ENCODE measurements at regions not wholly inside any gene's neighbourhood (a gene's known extent, or its start where the extent isn't known, plus 50 kb on each side); places are given as distances from the start of the nearest gene placed in this dataset.
A peak's percentile ranks its signal among the peaks of the same experiment; 100 is the strongest.

DNA sequence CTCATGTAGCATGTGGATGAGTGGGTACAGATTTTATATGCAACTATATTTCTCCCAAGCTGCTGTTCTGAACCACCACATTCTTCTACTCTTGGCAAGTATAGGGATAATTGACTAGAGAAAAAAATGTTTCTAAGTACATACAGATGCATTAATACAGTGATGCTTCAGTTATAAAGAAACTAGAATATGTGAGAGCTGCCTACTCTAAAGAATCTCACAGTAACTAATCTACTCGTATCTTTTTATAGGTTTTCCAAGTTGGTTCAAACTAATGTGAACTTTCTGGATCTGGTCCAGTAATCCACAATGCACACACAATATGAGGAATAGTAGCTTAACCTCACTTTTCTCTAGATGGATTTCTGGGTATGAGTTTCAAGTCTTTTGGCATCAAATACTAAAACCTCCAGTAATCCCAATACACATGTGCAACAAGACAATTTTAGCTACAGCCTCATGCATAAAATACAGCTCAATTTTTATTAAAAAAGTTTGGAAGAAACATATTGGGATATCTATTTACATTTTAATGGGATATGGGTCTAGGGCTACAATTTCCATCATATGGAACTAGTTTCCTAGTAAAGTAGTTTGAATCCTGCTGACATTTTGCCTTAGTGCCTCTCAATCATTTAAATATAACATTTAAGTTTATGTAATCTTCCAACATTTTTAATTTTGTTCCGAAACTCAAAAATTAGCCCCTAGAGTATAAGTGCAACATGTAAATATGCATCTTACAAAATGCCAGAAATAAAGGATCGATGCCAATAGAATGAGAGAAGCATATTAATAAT, 2209.7 kb downstream of the LRRC4C start:
- 67 to 77% (median 75%) methylated on average over 3 of the region's 3 CpGs for WGBS, 5 donors
- no peak overlapping the region for H3K27ac ChIP-seq
- DNase-seq = peak in 1 of 2 donors; percentile 6
- peaks cover 0 to 11% (median 2%) of the 10 kb centered on the region in 4 donors for H3K9me3 ChIP-seq
- H3K4me3 ChIP-seq = no peak overlapping the region
- H3K36me3 ChIP-seq = no peaks in the 10 kb centered on the region
- H3K4me1 ChIP-seq = no peaks in the 10 kb centered on the region
- intact Hi-C loops (cut with DNase I; ENCODE audit: low total_unique reads) = no loop called here
- no peak for TF ChIP-seq POLR2A (IDR thresholded peaks at IDR 0.05)
- no peak for TF ChIP-seq POLR2AphosphoS5 (IDR thresholded peaks at IDR 0.05)
- no peak for TF ChIP-seq EP300 (IDR thresholded peaks at IDR 0.05)
- TF ChIP-seq, protein P1, sequence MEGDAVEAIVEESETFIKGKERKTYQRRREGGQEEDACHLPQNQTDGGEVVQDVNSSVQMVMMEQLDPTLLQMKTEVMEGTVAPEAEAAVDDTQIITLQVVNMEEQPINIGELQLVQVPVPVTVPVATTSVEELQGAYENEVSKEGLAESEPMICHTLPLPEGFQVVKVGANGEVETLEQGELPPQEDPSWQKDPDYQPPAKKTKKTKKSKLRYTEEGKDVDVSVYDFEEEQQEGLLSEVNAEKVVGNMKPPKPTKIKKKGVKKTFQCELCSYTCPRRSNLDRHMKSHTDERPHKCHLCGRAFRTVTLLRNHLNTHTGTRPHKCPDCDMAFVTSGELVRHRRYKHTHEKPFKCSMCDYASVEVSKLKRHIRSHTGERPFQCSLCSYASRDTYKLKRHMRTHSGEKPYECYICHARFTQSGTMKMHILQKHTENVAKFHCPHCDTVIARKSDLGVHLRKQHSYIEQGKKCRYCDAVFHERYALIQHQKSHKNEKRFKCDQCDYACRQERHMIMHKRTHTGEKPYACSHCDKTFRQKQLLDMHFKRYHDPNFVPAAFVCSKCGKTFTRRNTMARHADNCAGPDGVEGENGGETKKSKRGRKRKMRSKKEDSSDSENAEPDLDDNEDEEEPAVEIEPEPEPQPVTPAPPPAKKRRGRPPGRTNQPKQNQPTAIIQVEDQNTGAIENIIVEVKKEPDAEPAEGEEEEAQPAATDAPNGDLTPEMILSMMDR (IDR thresholded peaks at IDR 0.05) = no peak
- H3K27me3 ChIP-seq = no peaks in the 10 kb centered on the region

DNA sequence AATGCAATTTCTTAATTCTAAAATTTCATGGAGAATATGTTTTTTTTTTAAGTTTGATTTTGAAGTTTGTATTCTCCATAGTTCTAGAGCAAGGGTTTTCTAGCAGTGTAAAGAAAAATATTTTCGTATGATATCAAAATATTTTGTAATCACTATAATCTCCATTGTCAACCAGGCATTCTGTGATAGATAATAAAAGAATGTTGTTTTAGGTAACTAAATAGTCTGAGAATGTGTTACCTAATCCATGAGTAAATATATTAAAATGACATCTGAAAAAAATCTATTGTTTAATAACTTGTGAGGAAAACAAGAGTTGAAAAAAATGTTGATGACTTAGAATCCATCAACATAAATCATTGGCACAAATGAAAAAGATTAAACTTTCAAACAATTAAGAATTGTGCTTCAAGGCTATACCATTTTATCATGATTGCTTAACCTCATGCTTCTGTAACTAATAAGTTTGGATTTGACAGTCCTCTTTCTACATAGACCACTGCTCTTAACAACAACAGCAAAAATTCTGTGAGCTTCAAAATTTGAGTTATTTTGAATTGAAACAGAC, 2211.8 kb downstream of the LRRC4C start:
- no peak overlapping the region for H3K27ac ChIP-seq
- peaks cover 0 to 11% (median 0%) of the 10 kb centered on the region in 4 donors for H3K9me3 ChIP-seq
- no peaks in the 10 kb centered on the region for H3K27me3 ChIP-seq
- intact Hi-C loops (cut with DNase I; ENCODE audit: low total_unique reads) = no loop called here
- H3K36me3 ChIP-seq = no peaks in the 10 kb centered on the region
- no peak overlapping the region for H3K4me3 ChIP-seq
- TF ChIP-seq POLR2AphosphoS5 (IDR thresholded peaks at IDR 0.05) (no peak), EP300 (IDR thresholded peaks at IDR 0.05) (no peak), POLR2A (IDR thresholded peaks at IDR 0.05) (no peak)
- TF ChIP-seq, protein P1 (IDR thresholded peaks at IDR 0.05) = no peak
- no peak for DNase-seq
- no peaks in the 10 kb centered on the region for H3K4me1 ChIP-seq
- 25 to 64% (median 45%) methylated on average over 1 of the region's 1 CpG for WGBS, 5 donors

DNA sequence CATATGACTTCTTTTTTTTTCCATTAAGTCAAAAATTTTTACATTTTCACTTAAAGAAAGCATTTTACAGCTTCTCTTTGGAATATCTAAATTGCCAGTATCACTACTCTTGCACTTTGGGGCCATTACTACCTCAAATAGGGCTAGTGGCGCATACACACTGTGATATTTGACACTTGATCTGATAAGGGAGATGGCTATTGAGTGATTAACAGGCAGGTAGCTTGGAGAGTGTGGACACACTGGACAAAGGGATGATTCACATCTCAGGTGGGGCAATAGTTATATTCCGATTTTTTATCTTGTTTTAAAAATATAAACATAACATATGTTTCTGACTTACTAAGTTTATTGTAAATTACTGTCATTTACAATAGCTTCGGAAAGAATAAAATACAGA, 2219.9 kb downstream of the LRRC4C start:
- peaks cover 0 to under 1% (median 0%) of the 10 kb centered on the region in 4 donors for H3K9me3 ChIP-seq
- no peak for TF ChIP-seq POLR2A (IDR thresholded peaks at IDR 0.05)
- TF ChIP-seq, protein P1 (IDR thresholded peaks at IDR 0.05) = no peak
- no peak for TF ChIP-seq POLR2AphosphoS5 (IDR thresholded peaks at IDR 0.05)
- no peak for TF ChIP-seq EP300 (IDR thresholded peaks at IDR 0.05)
- H3K4me3 ChIP-seq = no peak overlapping the region
- H3K36me3 ChIP-seq = no peaks in the 10 kb centered on the region
- no peak for DNase-seq
- H3K4me1 ChIP-seq = no peaks in the 10 kb centered on the region
- intact Hi-C loops (cut with DNase I; ENCODE audit: low total_unique reads) = no loop called here
- no peak overlapping the region for H3K27ac ChIP-seq
- 64 to 80% (median 69%) methylated on average over 3 of the region's 3 CpGs for WGBS, 5 donors
- no peaks in the 10 kb centered on the region for H3K27me3 ChIP-seq

DNA sequence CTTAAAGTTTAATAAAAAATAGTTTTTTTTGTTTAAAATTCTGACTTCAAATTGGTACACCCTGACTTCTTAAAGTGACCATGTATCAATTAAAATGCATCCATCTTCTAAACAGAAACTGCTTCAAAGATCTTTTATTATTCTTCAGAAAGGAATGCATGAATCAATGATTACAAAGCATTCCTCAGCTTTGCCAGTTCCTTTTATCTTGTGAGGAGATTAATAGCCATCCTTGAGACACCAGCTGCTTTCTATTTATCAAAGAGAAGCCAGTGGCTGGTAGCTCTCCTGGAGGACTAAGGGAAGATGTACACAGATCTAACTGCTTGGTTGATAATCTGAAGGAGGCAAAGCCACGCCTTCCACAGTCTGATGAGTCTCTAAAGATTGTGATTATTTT, 2222.5 kb downstream of the LRRC4C start:
- 44 to 68% (median 59%) methylated on average over 1 of the region's 1 CpG for WGBS, 5 donors
- TF ChIP-seq, protein P1 (IDR thresholded peaks at IDR 0.05) = no peak
- no peak for TF ChIP-seq EP300 (IDR thresholded peaks at IDR 0.05)
- TF ChIP-seq POLR2AphosphoS5 (IDR thresholded peaks at IDR 0.05) = no peak
- TF ChIP-seq POLR2A (IDR thresholded peaks at IDR 0.05) = no peak
- no peak for DNase-seq
- Histone ChIP-seq H3K27me3 (no peaks in the 10 kb centered on the region), H3K4me3 (no peak overlapping the region), H3K4me1 (no peaks in the 10 kb centered on the region), H3K9me3 (peaks cover 0 to 10% (median 1%) of the 10 kb centered on the region in 4 donors), H3K27ac (no peak overlapping the region), H3K36me3 (no peaks in the 10 kb centered on the region)
- intact Hi-C loops (cut with DNase I; ENCODE audit: low total_unique reads) = no loop called here

All from stomach (tissue), 8 donors.